Motor neuron (in vitro differentiated cells): ENCODE measurements at regions not wholly inside any gene's neighbourhood (a gene's known extent, or its start where the extent isn't known, plus 50 kb on each side); places are given as distances from the start of the nearest gene placed in this dataset.

ENCODE experiments used
- ATAC-seq, 8 experiments: fragments of 200-7000 bp; cut with Tn5 transposase; replicated peaks in 6 of 8; 2 replicates each; pipeline ENCODE4 v1.8.0; 2021; ENCODE audit warnings: mild to moderate bottlenecking in 8 of 8, moderate library complexity in 8 of 8
- H3K27ac ChIP-seq, 2 donors: fragments of 250-450 bp; sonication (Bioruptor Pico); 2 replicates each; pipeline ENCODE4 v1.9.0; 2021; ENCODE audit warnings: antibody characterized with exemption in 2 of 2, mild to moderate bottlenecking in 2 of 2, moderate library complexity in 1 of 2
- H3K4me1 ChIP-seq, 2 donors: fragments of 250-450 bp; sonication (Bioruptor Pico); replicated peaks in 1 of 2; 2 replicates each; pipeline ENCODE4 v1.6.1; 2021; ENCODE audit warnings: antibody characterized with exemption in 2 of 2, mild to moderate bottlenecking in 2 of 2, moderate library complexity in 1 of 2
- H3K4me3 ChIP-seq, 5 donors: fragments of 250-450 bp; sonication (Bioruptor Pico); 2 replicates each; pipeline ENCODE4 v1.9.0; 2021; ENCODE audit warnings: antibody characterized with exemption in 5 of 5, mild to moderate bottlenecking in 5 of 5, moderate library complexity in 4 of 5
- WGBS, 10 experiments: fragments of 450-650 bp; shearing (Covaris generic); methylation state at CpG; one replicate each; pipeline ENCODE4 v1.0.0; 2022; 5-methylcytosine and 5-hydroxymethylcytosine counted together
- in situ Hi-C, 9 experiments: fragments of 400-800 bp; cut with MboI; loops; one replicate each; pipeline ENCODE4 v1.15.0; 2021; ENCODE audit warnings: low sequenced_read_pairs in 9 of 9, low pct_unique_long_range_greater_than_20kb in 2 of 9; ENCODE audit not compliant: unreplicated experiment in 9 of 9

GRCh38 chr4:27873596-27873995, 1013.0 kb downstream of the STIM2 start:
- Histone ChIP-seq H3K4me1 (no peaks in the 10 kb centered on the region), H3K4me3 (no peak overlapping the region), H3K27ac (no peak overlapping the region)
- in situ Hi-C loops: no loop called here
- no peak for ATAC-seq

- in situ Hi-C loops: no loop called here
- Histone ChIP-seq H3K4me3 (no peak overlapping the region), H3K4me1 (no peaks in the 10 kb centered on the region), H3K27ac (no peak overlapping the region)
- no peak for ATAC-seq
Observed at GRCh38 chr4:27881705-27882104, 1021.1 kb downstream of the STIM2 start.

- H3K4me3 ChIP-seq: no peak overlapping the region
- no peak overlapping the region for H3K27ac ChIP-seq
- no peak for ATAC-seq
- in situ Hi-C loops: no loop called here
- no peaks in the 10 kb centered on the region for H3K4me1 ChIP-seq
- 0 to 92% (median 40%) methylated on average over 1 to 2 of the region's 2 CpGs; no CpG with 5 or more reads in 2 of the 10 experiments for WGBS, 10 experiments
Observed at GRCh38 chr4:27886120-27886519, 1025.5 kb downstream of the STIM2 start.

- H3K4me1 ChIP-seq: no peaks in the 10 kb centered on the region
- 25 to 100% (median 71%) methylated on average over 1 to 2 of the region's 2 CpGs; no CpG with 5 or more reads in 1 of the 10 experiments for WGBS, 10 experiments
- no peak for ATAC-seq
- no peak overlapping the region for H3K27ac ChIP-seq
- in situ Hi-C loops: no loop called here
- no peak overlapping the region for H3K4me3 ChIP-seq
Observed at GRCh38 chr4:27887646-27888045, 1027.0 kb downstream of the STIM2 start.

- peak in 1 of 8 experiments; percentile 64 for ATAC-seq
- Histone ChIP-seq H3K4me1 (no peaks in the 10 kb centered on the region), H3K4me3 (no peak overlapping the region), H3K27ac (no peak overlapping the region)
- WGBS, 10 experiments: 9 to 70% (median 33%) methylated on average over 1 of the region's 1 CpG; no CpG with 5 or more reads in 5 of the 10 experiments
- in situ Hi-C loops: no loop called here
Observed at GRCh38 chr4:27888505-27888904, 1027.9 kb downstream of the STIM2 start.

GRCh38 chr4:27894951-27895350, 1034.3 kb downstream of the STIM2 start:
- no peak for ATAC-seq
- in situ Hi-C loops: no loop called here

GRCh38 chr4:27908356-27908755, 1047.7 kb downstream of the STIM2 start:
- no peak for ATAC-seq
- 0 to 100% (median 79%) methylated on average over 2 to 3 of the region's 3 CpGs; no CpG with 5 or more reads in 5 of the 10 experiments for WGBS, 10 experiments
- Histone ChIP-seq H3K4me3 (no peak overlapping the region), H3K4me1 (no peaks in the 10 kb centered on the region), H3K27ac (no peak overlapping the region)
- in situ Hi-C loops: no loop called here

More at GRCh38 chr4:27894951-27895350, 1034.3 kb downstream of the STIM2 start:
- Histone ChIP-seq H3K27ac (no peak overlapping the region), H3K4me3 (no peak overlapping the region), H3K4me1 (no peaks in the 10 kb centered on the region)
- 6 to 100% (median 75%) methylated on average over 1 to 2 of the region's 2 CpGs for WGBS, 10 experiments

DNA sequence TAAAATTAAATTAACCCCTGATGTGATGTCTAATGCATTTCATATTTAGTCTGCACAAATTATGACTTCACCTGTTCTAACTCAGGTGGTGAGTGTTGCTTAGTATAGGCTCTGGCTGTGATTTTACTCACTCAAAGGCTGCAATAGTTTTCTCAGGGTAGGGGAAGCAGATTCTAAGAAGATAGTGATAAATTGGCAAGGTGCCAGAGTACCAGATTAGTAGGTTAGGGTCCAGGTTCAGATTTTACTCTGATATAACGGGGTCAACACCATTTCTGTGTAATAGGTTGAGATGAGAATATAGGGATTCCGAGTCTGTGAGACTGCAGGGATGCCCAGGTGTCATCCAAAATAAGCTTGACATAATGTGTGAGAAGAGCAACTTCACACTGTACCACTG, 1049.6 kb downstream of the STIM2 start:
- no peak for ATAC-seq
- Histone ChIP-seq H3K4me3 (no peak overlapping the region), H3K4me1 (no peaks in the 10 kb centered on the region), H3K27ac (no peak overlapping the region)
- in situ Hi-C loops: no loop called here
- 0 to 88% (median 50%) methylated on average over 1 to 2 of the region's 2 CpGs; no CpG with 5 or more reads in 7 of the 10 experiments for WGBS, 10 experiments

- WGBS, 10 experiments: 0 to 100% (median 86%) methylated on average over 1 to 2 of the region's 2 CpGs; no CpG with 5 or more reads in 1 of the 10 experiments
- in situ Hi-C loops: no loop called here
- H3K4me1 ChIP-seq: no peaks in the 10 kb centered on the region
- ATAC-seq: no peak
- H3K27ac ChIP-seq: no peak overlapping the region
- no peak overlapping the region for H3K4me3 ChIP-seq
Observed at GRCh38 chr4:27911047-27911446, 1050.4 kb downstream of the STIM2 start.

- no peak for ATAC-seq
- 0 to 100% (median 80%) methylated on average over 1 of the region's 1 CpG; no CpG with 5 or more reads in 7 of the 10 experiments for WGBS, 10 experiments
- Histone ChIP-seq H3K4me1 (no peaks in the 10 kb centered on the region), H3K4me3 (no peak overlapping the region), H3K27ac (no peak overlapping the region)
- in situ Hi-C loops: no loop called here
Observed at GRCh38 chr4:27913738-27914137, 1053.1 kb downstream of the STIM2 start.

- no peak overlapping the region for H3K4me3 ChIP-seq
- WGBS, 10 experiments: 8 to 88% (median 60%) methylated on average over 2 of the region's 2 CpGs; no CpG with 5 or more reads in 1 of the 10 experiments
- no peak overlapping the region for H3K27ac ChIP-seq
- in situ Hi-C loops: no loop called here
- ATAC-seq: no peak
- H3K4me1 ChIP-seq: no peaks in the 10 kb centered on the region
Observed at GRCh38 chr4:27915822-27916221, 1055.2 kb downstream of the STIM2 start.

- Histone ChIP-seq H3K4me1 (no peaks in the 10 kb centered on the region), H3K4me3 (no peak overlapping the region), H3K27ac (no peak overlapping the region)
- no peak for ATAC-seq
- 0 to 100% (median 63%) methylated on average over 1 to 2 of the region's 2 CpGs for WGBS, 10 experiments
- in situ Hi-C loops: no loop called here
Observed at GRCh38 chr4:27916452-27917184, 1056.0 kb downstream of the STIM2 start.

GRCh38 chr4:27917381-27917780, 1056.7 kb downstream of the STIM2 start:
- Histone ChIP-seq H3K4me1 (no peaks in the 10 kb centered on the region), H3K4me3 (no peak overlapping the region), H3K27ac (no peak overlapping the region)
- ATAC-seq: no peak
- in situ Hi-C loops: no loop called here
- whole genome bisulfite sequencing, 10 experiments: 0 to 83% (median 51%) methylated on average over 1 to 2 of the region's 2 CpGs

- no peak overlapping the region for H3K27ac ChIP-seq
- no peaks in the 10 kb centered on the region for H3K4me1 ChIP-seq
- in situ Hi-C loops: no loop called here
- 21 to 100% (median 73%) methylated on average over 1 to 4 of the region's 4 CpGs; no CpG with 5 or more reads in 1 of the 10 experiments for WGBS, 10 experiments
- H3K4me3 ChIP-seq: no peak overlapping the region
- ATAC-seq: no peak
Observed at GRCh38 chr4:27921231-27921630, 1060.6 kb downstream of the STIM2 start.
